Natural killer cell treated with Interleukin-12 subunit alpha and Interleukin-12 subunit beta and Interleukin-15 and Interleukin-18, amount 100 ng/mL, for 72 hours (primary cell): ENCODE measurements at regions not wholly inside any gene's neighbourhood (a gene's known extent, or its start where the extent isn't known, plus 50 kb on each side); places are given as distances from the start of the nearest gene placed in this dataset.
"Not testable (repeated sequence)": the region's sequence is repeated elsewhere in the genome, so short reads cannot be mapped to it uniquely, and the experiment has no call there.

Source experiments
- ATAC-seq, 2 donors: fragments of 150-1000 bp; cut with Tn5 transposase in 1 of 2; sonication (Bioruptor Pico), chemical (Tn5 transposase) in 1 of 2; 2 replicates each; pipeline ENCODE4 v1.10.0; 2021
- DNase-seq: peaks from one replicate; pipeline ENCODE4 v3.0.0; 2022; ENCODE audit warnings: low spot score
- H3K27ac Mint-ChIP-seq, 2 donors: 1 replicate in 1 of 2; 2 replicates in 1 of 2; pipeline ENCODE4 v1.8.0; 2022; ENCODE audit warnings: mixed read lengths in 2 of 2, mild to moderate bottlenecking in 1 of 2, moderate library complexity in 1 of 2
- H3K27me3 Mint-ChIP-seq, 2 donors: 1 replicate in 1 of 2; 2 replicates in 1 of 2; pipeline ENCODE4 v1.8.0; 2022; ENCODE audit warnings: mixed read lengths in 2 of 2
- H3K36me3 Mint-ChIP-seq: one replicate; pipeline ENCODE4 v1.8.0; 2022; ENCODE audit warnings: mixed read lengths
- H3K4me1 Mint-ChIP-seq, 2 donors: 1 replicate in 1 of 2; 2 replicates in 1 of 2; pipeline ENCODE4 v1.8.0; 2022; ENCODE audit warnings: low read depth in 2 of 2, mixed read lengths in 2 of 2, mild to moderate bottlenecking in 1 of 2
- H3K4me3 Mint-ChIP-seq: one replicate; pipeline ENCODE4 v1.8.0; 2022; ENCODE audit warnings: mixed read lengths
- H3K9me3 Mint-ChIP-seq: 2 replicates; pipeline ENCODE4 v1.8.0; 2022; ENCODE audit warnings: mixed read lengths

- no peak for ATAC-seq
- no peak overlapping the region for H3K27ac Mint-ChIP-seq
- peaks cover 18 to 24% of the 10 kb centered on the region in 2 donors for H3K27me3 Mint-ChIP-seq
- H3K36me3 Mint-ChIP-seq = no peaks in the 10 kb centered on the region
- H3K4me1 Mint-ChIP-seq = peaks cover 8% of the 10 kb centered on the region in 2 donors
- DNase-seq = no peak
- H3K4me3 Mint-ChIP-seq = no peak overlapping the region
- H3K9me3 Mint-ChIP-seq = no peaks in the 10 kb centered on the region
These were observed 260.8 kb upstream of the PGRMC2 start for GRCh38 chr4:128548381-128548780.

- Mint-ChIP-seq H3K4me1 (no peaks in the 10 kb centered on the region), H3K4me3 (no peak overlapping the region)
- no peak for ATAC-seq
These were observed 256.7 kb upstream of the PGRMC2 start for GRCh38 chr4:128544272-128544671.

GRCh38 chr4:128543696-128544095 is 256.1 kb upstream of the PGRMC2 start:
- Mint-ChIP-seq H3K27ac (no peak overlapping the region), H3K9me3 (no peaks in the 10 kb centered on the region), H3K4me1 (no peaks in the 10 kb centered on the region), H3K27me3 (peaks cover 6% of the 10 kb centered on the region in 2 donors), H3K36me3 (no peaks in the 10 kb centered on the region), H3K4me3 (no peak overlapping the region)
- no peak for ATAC-seq
- DNase-seq = no peak

More at GRCh38 chr4:128544272-128544671, 256.7 kb upstream of the PGRMC2 start:
- no peak overlapping the region for H3K27ac Mint-ChIP-seq
- H3K36me3 Mint-ChIP-seq = no peaks in the 10 kb centered on the region
- no peak for DNase-seq
- no peaks in the 10 kb centered on the region for H3K9me3 Mint-ChIP-seq
- H3K27me3 Mint-ChIP-seq = peaks cover 6 to 9% of the 10 kb centered on the region in 2 donors

- Mint-ChIP-seq H3K27ac (no peak overlapping the region), H3K36me3 (no peaks in the 10 kb centered on the region), H3K4me1 (no peaks in the 10 kb centered on the region), H3K27me3 (peaks cover 2 to 6% of the 10 kb centered on the region in 2 donors), H3K4me3 (no peak overlapping the region), H3K9me3 (no peaks in the 10 kb centered on the region)
- no peak for ATAC-seq
- no peak for DNase-seq
These were observed 254.4 kb upstream of the PGRMC2 start for GRCh38 chr4:128542047-128542446.

GRCh38 chr4:128540122-128540521 is 252.5 kb upstream of the PGRMC2 start:
- Mint-ChIP-seq H3K36me3 (no peaks in the 10 kb centered on the region), H3K27me3 (peaks cover 2 to 11% of the 10 kb centered on the region in 2 donors), H3K9me3 (no peaks in the 10 kb centered on the region), H3K27ac (no peak overlapping the region), H3K4me1 (no peaks in the 10 kb centered on the region), H3K4me3 (no peak overlapping the region)
- no peak for DNase-seq
- ATAC-seq = no peak

- Mint-ChIP-seq H3K27me3 (peaks cover 0 to 18% of the 10 kb centered on the region in 2 donors), H3K9me3 (no peaks in the 10 kb centered on the region), H3K4me1 (no peaks in the 10 kb centered on the region), H3K27ac (no peak overlapping the region), H3K36me3 (no peaks in the 10 kb centered on the region), H3K4me3 (no peak overlapping the region)
- ATAC-seq (no peak), DNase-seq (no peak)
These were observed 250.7 kb upstream of the PGRMC2 start for GRCh38 chr4:128538111-128538882.

GRCh38 chr4:128536746-128537145 is 249.1 kb upstream of the PGRMC2 start:
- H3K27me3 Mint-ChIP-seq = peaks cover 5 to 31% of the 10 kb centered on the region in 2 donors
- no peak for ATAC-seq
- DNase-seq = no peak
- H3K4me3 Mint-ChIP-seq = no peak overlapping the region
- no peaks in the 10 kb centered on the region for H3K36me3 Mint-ChIP-seq
- no peak overlapping the region for H3K27ac Mint-ChIP-seq
- no peaks in the 10 kb centered on the region for H3K9me3 Mint-ChIP-seq
- H3K4me1 Mint-ChIP-seq = no peaks in the 10 kb centered on the region

- H3K4me1 Mint-ChIP-seq, H3K9me3 Mint-ChIP-seq, H3K27ac Mint-ChIP-seq, DNase-seq, H3K36me3 Mint-ChIP-seq, ATAC-seq, H3K4me3 Mint-ChIP-seq: not testable (repeated sequence)
- H3K27me3 Mint-ChIP-seq = peaks cover 5 to 43% of the 10 kb centered on the region in 2 donors
These were observed 247.9 kb upstream of the PGRMC2 start for GRCh38 chr4:128535510-128535909.

GRCh38 chr4:128528793-128529553 is 241.4 kb upstream of the PGRMC2 start:
- H3K4me1 Mint-ChIP-seq = no peaks in the 10 kb centered on the region
- peaks cover 9 to 41% of the 10 kb centered on the region in 2 donors for H3K27me3 Mint-ChIP-seq
- no peak overlapping the region for H3K4me3 Mint-ChIP-seq
- peak in 1 of 2 donors; percentile 50 for ATAC-seq
- no peak overlapping the region for H3K27ac Mint-ChIP-seq
- no peak for DNase-seq
- H3K9me3 Mint-ChIP-seq = no peaks in the 10 kb centered on the region
- no peaks in the 10 kb centered on the region for H3K36me3 Mint-ChIP-seq

GRCh38 chr4:128527946-128528576 is 240.4 kb upstream of the PGRMC2 start:
- DNase-seq (no peak), ATAC-seq (no peak)
- no peaks in the 10 kb centered on the region for H3K9me3 Mint-ChIP-seq
- peaks cover 9 to 33% of the 10 kb centered on the region in 2 donors for H3K27me3 Mint-ChIP-seq
- no peaks in the 10 kb centered on the region for H3K4me1 Mint-ChIP-seq
- H3K36me3 Mint-ChIP-seq = no peaks in the 10 kb centered on the region
- no peak overlapping the region for H3K27ac Mint-ChIP-seq
- no peak overlapping the region for H3K4me3 Mint-ChIP-seq

- H3K9me3 Mint-ChIP-seq = peaks cover 3% of the 10 kb centered on the region
- H3K27me3 Mint-ChIP-seq = peaks cover 7 to 31% of the 10 kb centered on the region in 2 donors
- H3K4me3 Mint-ChIP-seq = no peak overlapping the region
- DNase-seq (no peak), ATAC-seq (no peak)
- H3K36me3 Mint-ChIP-seq = no peaks in the 10 kb centered on the region
- no peak overlapping the region for H3K27ac Mint-ChIP-seq
- no peaks in the 10 kb centered on the region for H3K4me1 Mint-ChIP-seq
These were observed 239.7 kb upstream of the PGRMC2 start for GRCh38 chr4:128527351-128527750.

- no peak overlapping the region for H3K27ac Mint-ChIP-seq
- ATAC-seq (no peak), DNase-seq (no peak)
- no peaks in the 10 kb centered on the region for H3K36me3 Mint-ChIP-seq
- H3K4me3 Mint-ChIP-seq = no peak overlapping the region
- peaks cover 3% of the 10 kb centered on the region for H3K9me3 Mint-ChIP-seq
- H3K4me1 Mint-ChIP-seq = no peaks in the 10 kb centered on the region
- H3K27me3 Mint-ChIP-seq = peaks cover 8 to 30% of the 10 kb centered on the region in 2 donors
These were observed 238.5 kb upstream of the PGRMC2 start for GRCh38 chr4:128525992-128526630.

GRCh38 chr4:128525387-128525786 is 237.8 kb upstream of the PGRMC2 start:
- H3K4me3 Mint-ChIP-seq = no peak overlapping the region
- peaks cover 12 to 30% of the 10 kb centered on the region in 2 donors for H3K27me3 Mint-ChIP-seq
- peaks cover 3% of the 10 kb centered on the region for H3K9me3 Mint-ChIP-seq
- H3K36me3 Mint-ChIP-seq = no peaks in the 10 kb centered on the region
- no peak for DNase-seq
- no peak overlapping the region for H3K27ac Mint-ChIP-seq
- no peak for ATAC-seq
- H3K4me1 Mint-ChIP-seq = no peaks in the 10 kb centered on the region
